MM.1S (cell line): ENCODE measurements at regions not wholly inside any gene's neighbourhood (a gene's known extent, or its start where the extent isn't known, plus 50 kb on each side); places are given as distances from the start of the nearest gene placed in this dataset.

Experiments
- DNase-seq: peaks from one replicate; pipeline ENCODE4 v3.0.0-alpha.2; 2015
- H2AFZ ChIP-seq: fragments of 300-600 bp; sonication (generic); 2 replicates; pipeline ENCODE4 v1.6.0; 2016; ENCODE audit warnings: antibody characterized with exemption, low read length
- H3F3A ChIP-seq: fragments of 300-600 bp; sonication (generic); 2 replicates; pipeline ENCODE4 v1.6.1; 2016; ENCODE audit warnings: mild to moderate bottlenecking, antibody characterized with exemption, low read length, moderate library complexity, mixed read lengths; ENCODE audit not compliant: insufficient read depth
- H3K27ac ChIP-seq: fragments of 300-600 bp; sonication (generic); 2 replicates; pipeline ENCODE4 v1.5.1; 2016; ENCODE audit warnings: mild to moderate bottlenecking, low read length
- H3K27me3 ChIP-seq: fragments of 300-600 bp; sonication (generic); replicated peaks from 2 replicates; pipeline ENCODE4 v1.6.0; 2016; ENCODE audit warnings: low read length; ENCODE audit not compliant: insufficient read depth
- H3K36me3 ChIP-seq: fragments of 300-600 bp; sonication (generic); replicated peaks from 2 replicates; pipeline ENCODE4 v1.6.1; 2016; ENCODE audit warnings: mild to moderate bottlenecking, low read length, mixed read lengths; ENCODE audit not compliant: insufficient read depth
- H3K4me1 ChIP-seq: fragments of 300-600 bp; sonication (generic); 2 replicates; pipeline ENCODE4 v1.6.1; 2016; ENCODE audit warnings: low read length, mixed read lengths
- H3K4me2 ChIP-seq: fragments of 300-600 bp; sonication (generic); 2 replicates; pipeline ENCODE4 v1.6.0; 2016; ENCODE audit warnings: low read depth, low read length
- H3K4me3 ChIP-seq: fragments of 300-600 bp; sonication (generic); 2 replicates; pipeline ENCODE4 v1.5.1; 2016; ENCODE audit warnings: low read length, mixed read lengths
- H3K79me2 ChIP-seq: fragments of 300-600 bp; sonication (generic); 2 replicates; pipeline ENCODE4 v1.6.1; 2016; ENCODE audit warnings: mixed run types, low read length, mixed read lengths
- H3K9ac ChIP-seq: fragments of 300-600 bp; sonication (generic); 2 replicates; pipeline ENCODE4 v1.6.1; 2016; ENCODE audit warnings: low read length, mixed read lengths
- H3K9me2 ChIP-seq: fragments of 300-600 bp; sonication (generic); replicated peaks from 2 replicates; pipeline ENCODE4 v1.6.1; 2016; ENCODE audit warnings: mild to moderate bottlenecking, low read length, mixed read lengths; ENCODE audit not compliant: insufficient read depth
- H3K9me3 ChIP-seq: fragments of 300-600 bp; sonication (generic); replicated peaks from 2 replicates; pipeline ENCODE4 v1.6.1; 2016; ENCODE audit warnings: mild to moderate bottlenecking, low read length, mixed read lengths; ENCODE audit not compliant: insufficient read depth
- H4K20me1 ChIP-seq: fragments of 300-600 bp; sonication (generic); 2 replicates; pipeline ENCODE4 v1.6.1; 2016; ENCODE audit warnings: mild to moderate bottlenecking, low read length, moderate library complexity, mixed read lengths; ENCODE audit not compliant: insufficient read depth
- EZH2 ChIP-seq: fragments of 300-600 bp; sonication (generic); optimal IDR thresholded peaks from 2 replicates; pipeline ENCODE3; 2017; ENCODE audit warnings: low read depth, mild to moderate bottlenecking, antibody characterized with exemption, low read length, mixed read lengths
- EZH2phosphoT487 ChIP-seq: fragments of 300-600 bp; sonication (generic); IDR thresholded peaks from 2 replicates; pipeline ENCODE4 v1.6.1; 2018; ENCODE audit warnings: antibody characterized with exemption, low read length
- TF ChIP-seq, protein P1 (sequence below): fragments of 300-600 bp; sonication (generic); IDR thresholded peaks from 2 replicates; pipeline ENCODE4 v1.5.1; 2016; ENCODE audit warnings: antibody characterized with exemption, low read length, mixed read lengths

DNA sequence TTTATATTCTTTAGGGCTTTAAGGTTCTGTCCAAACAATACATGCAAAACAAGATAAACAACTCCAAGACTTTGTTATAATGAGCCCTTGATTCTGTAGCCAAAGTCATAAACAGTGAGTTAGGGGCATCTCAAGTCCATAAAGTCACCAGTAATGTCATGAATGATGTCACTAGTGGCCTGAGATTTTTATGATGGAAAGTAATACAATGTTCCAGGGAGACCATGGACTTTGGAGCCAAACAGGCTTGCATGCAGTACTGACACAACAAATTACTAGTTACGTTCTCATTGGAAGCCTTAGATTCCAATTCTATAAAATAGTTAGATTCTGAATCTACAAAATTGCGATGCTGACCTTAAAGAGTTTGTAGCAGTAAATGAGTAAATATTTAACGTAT lies 280.0 kb downstream of the HINT1 start:
- no peak overlapping the region for H3K9ac ChIP-seq
- no peaks in the 10 kb centered on the region for H3K9me2 ChIP-seq
- H3K9me3 ChIP-seq: no peaks in the 10 kb centered on the region
- H3K4me2 ChIP-seq: no peak overlapping the region
- H3K27ac ChIP-seq: no peak overlapping the region
- no peaks in the 10 kb centered on the region for H3K79me2 ChIP-seq
- TF ChIP-seq, protein P1, sequence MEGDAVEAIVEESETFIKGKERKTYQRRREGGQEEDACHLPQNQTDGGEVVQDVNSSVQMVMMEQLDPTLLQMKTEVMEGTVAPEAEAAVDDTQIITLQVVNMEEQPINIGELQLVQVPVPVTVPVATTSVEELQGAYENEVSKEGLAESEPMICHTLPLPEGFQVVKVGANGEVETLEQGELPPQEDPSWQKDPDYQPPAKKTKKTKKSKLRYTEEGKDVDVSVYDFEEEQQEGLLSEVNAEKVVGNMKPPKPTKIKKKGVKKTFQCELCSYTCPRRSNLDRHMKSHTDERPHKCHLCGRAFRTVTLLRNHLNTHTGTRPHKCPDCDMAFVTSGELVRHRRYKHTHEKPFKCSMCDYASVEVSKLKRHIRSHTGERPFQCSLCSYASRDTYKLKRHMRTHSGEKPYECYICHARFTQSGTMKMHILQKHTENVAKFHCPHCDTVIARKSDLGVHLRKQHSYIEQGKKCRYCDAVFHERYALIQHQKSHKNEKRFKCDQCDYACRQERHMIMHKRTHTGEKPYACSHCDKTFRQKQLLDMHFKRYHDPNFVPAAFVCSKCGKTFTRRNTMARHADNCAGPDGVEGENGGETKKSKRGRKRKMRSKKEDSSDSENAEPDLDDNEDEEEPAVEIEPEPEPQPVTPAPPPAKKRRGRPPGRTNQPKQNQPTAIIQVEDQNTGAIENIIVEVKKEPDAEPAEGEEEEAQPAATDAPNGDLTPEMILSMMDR: no peak
- TF ChIP-seq EZH2: no peak
- no peak for TF ChIP-seq EZH2phosphoT487
- DNase-seq: no peak
- H4K20me1 ChIP-seq: no peaks in the 10 kb centered on the region
- H3F3A ChIP-seq: no peaks in the 10 kb centered on the region
- H3K4me1 ChIP-seq: no peaks in the 10 kb centered on the region
- H3K36me3 ChIP-seq: no peaks in the 10 kb centered on the region
- no peak overlapping the region for H3K4me3 ChIP-seq
- no peak overlapping the region for H2AFZ ChIP-seq
- H3K27me3 ChIP-seq: no peaks in the 10 kb centered on the region

DNA sequence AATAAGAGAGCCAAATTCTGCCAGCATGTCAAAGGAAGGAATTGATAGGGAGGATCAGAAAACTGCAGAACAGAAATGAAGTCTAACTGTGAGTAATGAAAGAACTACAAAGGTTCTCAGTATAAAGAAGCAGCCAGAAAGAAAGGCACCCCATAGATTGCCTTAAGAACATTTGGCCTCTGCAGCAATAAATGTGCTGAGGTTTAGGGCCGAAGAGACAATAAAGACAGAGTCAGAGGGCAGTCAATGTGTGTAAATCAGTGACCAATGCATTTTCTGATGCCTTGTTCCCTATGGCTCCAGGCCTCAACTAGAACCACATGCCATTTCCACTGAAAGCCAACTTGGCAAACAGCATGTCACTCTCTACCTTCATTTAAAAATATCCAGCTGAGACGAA lies 281.0 kb downstream of the HINT1 start:
- no peak overlapping the region for H3K9ac ChIP-seq
- H3K4me1 ChIP-seq: no peaks in the 10 kb centered on the region
- no peaks in the 10 kb centered on the region for H4K20me1 ChIP-seq
- H3K36me3 ChIP-seq: no peaks in the 10 kb centered on the region
- no peaks in the 10 kb centered on the region for H3K9me3 ChIP-seq
- no peaks in the 10 kb centered on the region for H3K27me3 ChIP-seq
- no peak overlapping the region for H3K4me2 ChIP-seq
- H3K9me2 ChIP-seq: no peaks in the 10 kb centered on the region
- H2AFZ ChIP-seq: no peak overlapping the region
- H3K4me3 ChIP-seq: no peak overlapping the region
- no peaks in the 10 kb centered on the region for H3K79me2 ChIP-seq
- no peak for DNase-seq
- no peak overlapping the region for H3K27ac ChIP-seq
- TF ChIP-seq EZH2 (no peak), EZH2phosphoT487 (no peak)
- TF ChIP-seq, protein P1: no peak
- no peaks in the 10 kb centered on the region for H3F3A ChIP-seq

DNA sequence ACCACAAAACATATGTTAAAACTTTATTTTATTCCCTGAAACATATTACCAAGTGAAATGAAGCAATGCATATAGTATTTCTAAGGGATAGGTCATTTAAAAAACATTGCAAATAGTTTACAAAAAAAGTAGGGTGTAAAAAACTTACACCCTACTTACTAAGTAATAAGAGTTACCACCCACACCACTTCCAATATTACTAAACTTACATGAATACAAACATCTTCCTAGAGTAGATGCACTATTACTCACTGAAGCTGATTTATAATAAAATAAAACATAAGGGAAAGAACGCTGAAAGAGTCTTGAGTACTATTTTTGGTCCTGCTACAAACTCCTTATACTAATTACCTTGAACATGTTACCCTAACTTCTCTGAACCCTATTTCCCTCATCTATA lies 289.4 kb downstream of the HINT1 start:
- H2AFZ ChIP-seq: no peak overlapping the region
- H3K4me1 ChIP-seq: no peaks in the 10 kb centered on the region
- no peaks in the 10 kb centered on the region for H3K27me3 ChIP-seq
- no peak overlapping the region for H3K27ac ChIP-seq
- H3F3A ChIP-seq: no peaks in the 10 kb centered on the region
- no peak overlapping the region for H3K4me3 ChIP-seq
- no peaks in the 10 kb centered on the region for H3K36me3 ChIP-seq
- no peak overlapping the region for H3K4me2 ChIP-seq
- DNase-seq: no peak
- H3K9me3 ChIP-seq: no peaks in the 10 kb centered on the region
- H3K9me2 ChIP-seq: no peaks in the 10 kb centered on the region
- TF ChIP-seq EZH2phosphoT487: no peak
- TF ChIP-seq, protein P1: no peak
- TF ChIP-seq EZH2: no peak
- H4K20me1 ChIP-seq: no peaks in the 10 kb centered on the region
- H3K9ac ChIP-seq: no peak overlapping the region
- H3K79me2 ChIP-seq: no peaks in the 10 kb centered on the region
